Liver (tissue), 8 donors: ENCODE measurements at regions not wholly inside any gene's neighbourhood (a gene's known extent, or its start where the extent isn't known, plus 50 kb on each side); places are given as distances from the start of the nearest gene placed in this dataset.

ENCODE experiments used
- DNase-seq: peaks from one replicate; pipeline ENCODE4 v3.0.0-alpha.2; 2017; ENCODE audit warnings: low spot score
- H3K27ac ChIP-seq, 2 donors: one replicate each; pipeline ENCODE4 v1.7.0; 2013; ENCODE audit warnings: inconsistent platforms in 2 of 2, low read length in 2 of 2, control low read depth in 1 of 2, low read depth in 1 of 2, mild to moderate bottlenecking in 1 of 2
- H3K27me3 ChIP-seq, 4 donors: one replicate each; pipeline versions ENCODE4 v1.6.1 to v1.7.0; 2013; ENCODE audit warnings: low read length in 3 of 4, inconsistent platforms in 1 of 4, mild to moderate bottlenecking in 1 of 4, moderate library complexity in 1 of 4; ENCODE audit not compliant: control insufficient read depth in 4 of 4, insufficient read depth in 4 of 4
- H3K36me3 ChIP-seq, 4 donors: one replicate each; pipeline versions ENCODE4 v1.6.1 to v1.7.0; 2013; ENCODE audit warnings: low read length in 3 of 4, mild to moderate bottlenecking in 3 of 4, low read depth in 1 of 4, moderate library complexity in 1 of 4; ENCODE audit not compliant: control insufficient read depth in 4 of 4, insufficient read depth in 3 of 4
- H3K4me1 ChIP-seq, 4 donors: one replicate each; pipeline versions ENCODE4 v1.6.1 to v1.7.0; 2013; ENCODE audit warnings: low read length in 3 of 4, mild to moderate bottlenecking in 3 of 4, moderate library complexity in 1 of 4; ENCODE audit not compliant: control insufficient read depth in 4 of 4, insufficient read depth in 4 of 4
- H3K4me3 ChIP-seq, 3 donors: one replicate each; pipeline versions ENCODE4 v1.6.1 to v1.7.0; 2013; ENCODE audit warnings: low read length in 3 of 3, control low read depth in 1 of 3, low read depth in 1 of 3, mild to moderate bottlenecking in 1 of 3
- H3K9ac ChIP-seq, 2 donors: one replicate each; pipeline ENCODE4 v1.7.0; 2013; ENCODE audit warnings: low read length in 2 of 2, mild to moderate bottlenecking in 2 of 2, moderate library complexity in 2 of 2, control low read depth in 1 of 2, low read depth in 1 of 2
- H3K9me3 ChIP-seq, 4 donors: one replicate each; pipeline versions ENCODE4 v1.6.1 to v1.7.0; 2013; ENCODE audit warnings: low read length in 3 of 4; ENCODE audit not compliant: control insufficient read depth in 4 of 4
- EGR1 ChIP-seq, 2 donors: IDR thresholded peaks; 2 replicates each; pipeline ENCODE4 v1.6.1; 2016 to 2018; ENCODE audit warnings: antibody characterized with exemption in 2 of 2, low read depth in 2 of 2
- FOXA1 ChIP-seq: IDR thresholded peaks from 2 replicates; pipeline ENCODE4 v1.6.1; 2016; ENCODE audit warnings: antibody characterized with exemption
- FOXA2 ChIP-seq: IDR thresholded peaks from 2 replicates; pipeline ENCODE4 v1.6.1; 2016; ENCODE audit warnings: antibody characterized with exemption
- GABPA ChIP-seq, 2 donors: IDR thresholded peaks in 1 of 2; conservative IDR thresholded peaks in 1 of 2; 2 replicates each; pipeline ENCODE4 v1.6.1; 2016; ENCODE audit warnings: antibody characterized with exemption in 2 of 2, mild to moderate bottlenecking in 1 of 2, moderate library complexity in 1 of 2
- HNF4A ChIP-seq, 2 donors: conservative IDR thresholded peaks; 2 replicates each; pipeline ENCODE4 v1.6.1; 2016; ENCODE audit warnings: antibody characterized with exemption in 2 of 2, mild to moderate bottlenecking in 2 of 2
- HNF4G ChIP-seq: IDR thresholded peaks from 2 replicates; pipeline ENCODE4 v1.6.1; 2016; ENCODE audit warnings: antibody characterized with exemption
- JUND ChIP-seq, 2 donors: IDR thresholded peaks; 2 replicates each; pipeline ENCODE4 v1.6.1; 2016; ENCODE audit warnings: antibody characterized with exemption in 2 of 2
- NR2F2 ChIP-seq: IDR thresholded peaks from 2 replicates; pipeline ENCODE4 v1.6.1; 2016; ENCODE audit warnings: antibody characterized with exemption
- RAD21 ChIP-seq, 2 donors: IDR thresholded peaks; 2 replicates each; pipeline ENCODE4 v1.6.1; 2016; ENCODE audit warnings: antibody characterized with exemption in 2 of 2, mild to moderate bottlenecking in 2 of 2
- RXRA ChIP-seq, 2 donors: IDR thresholded peaks; 2 replicates each; pipeline ENCODE4 v1.6.1; 2017 to 2018; ENCODE audit warnings: antibody characterized with exemption in 2 of 2, mild to moderate bottlenecking in 1 of 2
- SP1 ChIP-seq: IDR thresholded peaks from 2 replicates; pipeline ENCODE4 v1.6.1; 2018; ENCODE audit warnings: antibody characterized with exemption, mild to moderate bottlenecking
- TAF1 ChIP-seq: conservative IDR thresholded peaks from 2 replicates; pipeline ENCODE4 v1.6.1; 2016; ENCODE audit warnings: antibody characterized with exemption, mild to moderate bottlenecking
- YY1 ChIP-seq: IDR thresholded peaks from 2 replicates; pipeline ENCODE4 v1.6.1; 2016; ENCODE audit warnings: antibody characterized with exemption, mild to moderate bottlenecking
- WGBS: extraction: QIAGEN DNeasy Blood & Tissue Kit; methylation state at CpG from one replicate; pipeline ENCODE4 v1.1.7; 2013; 5-methylcytosine and 5-hydroxymethylcytosine counted together
- TF ChIP-seq, protein P1 (sequence below): IDR thresholded peaks from 2 replicates; pipeline ENCODE4 v1.6.1; 2016; ENCODE audit warnings: antibody characterized with exemption
- TF ChIP-seq, protein P2 (sequence below): IDR thresholded peaks from 2 replicates; pipeline ENCODE4 v1.6.1; 2016; ENCODE audit warnings: antibody characterized with exemption
- TF ChIP-seq, protein P3 (sequence below): fragments of 150-350 bp; IDR thresholded peaks from 2 replicates; pipeline ENCODE4 v1.5.1; 2017; ENCODE audit warnings: improper control_type of control experiment, low read depth, low read length; ENCODE audit not compliant: missing input control
- TF ChIP-seq, protein P4 (sequence below): IDR thresholded peaks from 2 replicates; pipeline ENCODE4 v1.6.1; 2016; ENCODE audit warnings: antibody characterized with exemption
- TF ChIP-seq, protein P5 (sequence below): IDR thresholded peaks from 2 replicates; pipeline ENCODE4 v1.6.1; 2016; ENCODE audit warnings: antibody characterized with exemption, mild to moderate bottlenecking
- donor health status: healthy.
- donor health status: healthy.
- donor health status: healthy.
- donor health status: healthy.
- donor health status: healthy.

DNA sequence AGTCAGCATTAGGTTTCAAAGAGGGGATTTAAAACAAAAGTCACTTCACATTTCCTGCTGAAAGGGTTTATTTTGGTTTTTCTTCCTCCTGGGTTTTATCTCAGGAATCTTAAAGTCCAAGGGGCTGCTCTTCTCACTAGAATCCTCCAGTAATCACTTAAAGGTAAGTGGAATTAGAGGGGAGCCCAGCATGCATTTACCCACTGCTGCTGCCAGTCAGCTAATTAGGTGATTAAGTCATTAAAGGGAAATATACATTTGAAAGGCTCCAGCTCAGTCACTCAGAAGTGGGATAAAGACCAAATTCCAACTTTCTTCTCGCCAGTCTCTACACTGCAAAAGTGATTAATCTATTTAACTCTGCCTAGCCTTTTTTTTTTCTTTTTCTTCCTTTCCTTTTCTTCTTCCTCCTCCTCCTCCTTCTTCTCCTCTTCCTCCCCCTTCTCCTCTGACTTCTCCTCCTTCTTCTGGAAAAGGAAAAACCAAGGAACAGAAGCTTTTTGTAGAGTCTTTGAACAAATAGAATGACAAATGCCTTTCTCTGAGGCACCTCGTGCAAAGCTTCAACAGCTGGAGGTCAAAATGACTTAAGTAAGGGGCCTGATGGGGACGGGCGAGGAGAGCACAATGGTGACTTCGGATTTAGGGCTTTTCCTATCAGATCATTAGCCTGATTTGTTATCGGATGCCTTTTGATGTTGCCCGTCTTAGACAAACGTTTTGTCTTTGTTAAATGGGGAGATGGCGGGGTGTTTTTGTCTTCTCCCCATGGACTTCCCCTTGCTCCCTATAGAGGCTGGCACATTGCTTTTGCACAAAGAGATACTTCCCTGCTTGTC is 617.6 kb downstream of the IRX1 start:
- TF ChIP-seq HNF4G (no peak), NR2F2 (no peak), RAD21 (IDR thresholded peaks at IDR 0.05) (no peak), EGR1 (IDR thresholded peaks at IDR 0.05; ENCODE audit: low read depth in 2 of 2) (no peak), SP1 (no peak), JUND (IDR thresholded peaks at IDR 0.05) (no peak), GABPA (IDR thresholded peaks at IDR 0.05 in 1 of 2, conservative IDR thresholded peaks at IDR 0.05 in 1 of 2) (no peak), RXRA (IDR thresholded peaks at IDR 0.05) (no peak), FOXA2 (no peak), TAF1 (no peak)
- TF ChIP-seq, protein P1, sequence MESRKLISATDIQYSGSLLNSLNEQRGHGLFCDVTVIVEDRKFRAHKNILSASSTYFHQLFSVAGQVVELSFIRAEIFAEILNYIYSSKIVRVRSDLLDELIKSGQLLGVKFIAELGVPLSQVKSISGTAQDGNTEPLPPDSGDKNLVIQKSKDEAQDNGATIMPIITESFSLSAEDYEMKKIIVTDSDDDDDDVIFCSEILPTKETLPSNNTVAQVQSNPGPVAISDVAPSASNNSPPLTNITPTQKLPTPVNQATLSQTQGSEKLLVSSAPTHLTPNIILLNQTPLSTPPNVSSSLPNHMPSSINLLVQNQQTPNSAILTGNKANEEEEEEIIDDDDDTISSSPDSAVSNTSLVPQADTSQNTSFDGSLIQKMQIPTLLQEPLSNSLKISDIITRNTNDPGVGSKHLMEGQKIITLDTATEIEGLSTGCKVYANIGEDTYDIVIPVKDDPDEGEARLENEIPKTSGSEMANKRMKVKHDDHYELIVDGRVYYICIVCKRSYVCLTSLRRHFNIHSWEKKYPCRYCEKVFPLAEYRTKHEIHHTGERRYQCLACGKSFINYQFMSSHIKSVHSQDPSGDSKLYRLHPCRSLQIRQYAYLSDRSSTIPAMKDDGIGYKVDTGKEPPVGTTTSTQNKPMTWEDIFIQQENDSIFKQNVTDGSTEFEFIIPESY, result no peak
- TF ChIP-seq, protein P2, sequence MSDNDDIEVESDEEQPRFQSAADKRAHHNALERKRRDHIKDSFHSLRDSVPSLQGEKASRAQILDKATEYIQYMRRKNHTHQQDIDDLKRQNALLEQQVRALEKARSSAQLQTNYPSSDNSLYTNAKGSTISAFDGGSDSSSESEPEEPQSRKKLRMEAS, result no peak
- TF ChIP-seq, protein P3, sequence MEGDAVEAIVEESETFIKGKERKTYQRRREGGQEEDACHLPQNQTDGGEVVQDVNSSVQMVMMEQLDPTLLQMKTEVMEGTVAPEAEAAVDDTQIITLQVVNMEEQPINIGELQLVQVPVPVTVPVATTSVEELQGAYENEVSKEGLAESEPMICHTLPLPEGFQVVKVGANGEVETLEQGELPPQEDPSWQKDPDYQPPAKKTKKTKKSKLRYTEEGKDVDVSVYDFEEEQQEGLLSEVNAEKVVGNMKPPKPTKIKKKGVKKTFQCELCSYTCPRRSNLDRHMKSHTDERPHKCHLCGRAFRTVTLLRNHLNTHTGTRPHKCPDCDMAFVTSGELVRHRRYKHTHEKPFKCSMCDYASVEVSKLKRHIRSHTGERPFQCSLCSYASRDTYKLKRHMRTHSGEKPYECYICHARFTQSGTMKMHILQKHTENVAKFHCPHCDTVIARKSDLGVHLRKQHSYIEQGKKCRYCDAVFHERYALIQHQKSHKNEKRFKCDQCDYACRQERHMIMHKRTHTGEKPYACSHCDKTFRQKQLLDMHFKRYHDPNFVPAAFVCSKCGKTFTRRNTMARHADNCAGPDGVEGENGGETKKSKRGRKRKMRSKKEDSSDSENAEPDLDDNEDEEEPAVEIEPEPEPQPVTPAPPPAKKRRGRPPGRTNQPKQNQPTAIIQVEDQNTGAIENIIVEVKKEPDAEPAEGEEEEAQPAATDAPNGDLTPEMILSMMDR, result no peak
- TF ChIP-seq, protein P4, sequence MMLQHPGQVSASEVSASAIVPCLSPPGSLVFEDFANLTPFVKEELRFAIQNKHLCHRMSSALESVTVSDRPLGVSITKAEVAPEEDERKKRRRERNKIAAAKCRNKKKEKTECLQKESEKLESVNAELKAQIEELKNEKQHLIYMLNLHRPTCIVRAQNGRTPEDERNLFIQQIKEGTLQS, result no peak
- Histone ChIP-seq H3K27me3 (no peaks in the 10 kb centered on the region), H3K36me3 (no peaks in the 10 kb centered on the region), H3K9ac (no peak overlapping the region), H3K4me1 (no peaks in the 10 kb centered on the region), H3K27ac (no peak overlapping the region), H3K9me3 (peaks cover 0 to 2% (median 0%) of the 10 kb centered on the region in 4 donors), H3K4me3 (no peak overlapping the region)
- WGBS, result 18% methylated on average over 9 of the region's 9 CpGs
- no peak for DNase-seq

DNA sequence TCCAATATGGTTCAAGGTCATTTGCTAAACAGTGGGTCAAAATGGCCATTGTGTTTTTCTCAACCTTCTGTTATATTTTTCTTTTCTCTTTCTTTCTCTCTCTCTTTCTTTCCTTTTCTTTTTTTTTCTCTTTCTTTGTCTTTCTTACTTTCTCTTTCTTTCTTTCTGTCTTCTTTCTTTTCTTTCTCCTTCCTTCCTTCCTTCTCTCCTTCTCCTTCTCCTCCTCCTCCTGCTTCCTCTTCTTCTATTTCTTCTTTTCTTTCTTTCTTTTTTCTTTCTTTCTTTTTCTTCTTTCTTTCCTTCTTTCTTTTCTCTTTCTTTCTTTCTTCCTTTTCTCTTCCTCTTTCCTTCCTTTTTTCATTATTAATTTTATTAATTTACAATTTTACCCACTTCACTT is 619.5 kb downstream of the IRX1 start:
- no peak overlapping the region for H3K4me3 ChIP-seq
- H3K36me3 ChIP-seq, result no peaks in the 10 kb centered on the region
- peaks cover 0 to 3% (median 0%) of the 10 kb centered on the region in 4 donors for H3K9me3 ChIP-seq
- DNase-seq, result no peak
- no peak overlapping the region for H3K27ac ChIP-seq
- no peaks in the 10 kb centered on the region for H3K27me3 ChIP-seq
- H3K9ac ChIP-seq, result no peak overlapping the region
- no peaks in the 10 kb centered on the region for H3K4me1 ChIP-seq
- TF ChIP-seq RXRA (IDR thresholded peaks at IDR 0.05) (no peak), RAD21 (IDR thresholded peaks at IDR 0.05) (no peak), FOXA1 (no peak), TAF1 (no peak), JUND (IDR thresholded peaks at IDR 0.05) (no peak), SP1 (no peak), GABPA (IDR thresholded peaks at IDR 0.05 in 1 of 2, conservative IDR thresholded peaks at IDR 0.05 in 1 of 2) (no peak), FOXA2 (no peak), YY1 (no peak), HNF4A (conservative IDR thresholded peaks at IDR 0.05) (no peak), HNF4G (no peak), EGR1 (IDR thresholded peaks at IDR 0.05; ENCODE audit: low read depth in 2 of 2) (no peak), NR2F2 (no peak)
- TF ChIP-seq, protein P4, result no peak
- TF ChIP-seq, protein P2, result no peak
- TF ChIP-seq, protein P3, result no peak
- TF ChIP-seq, protein P5, sequence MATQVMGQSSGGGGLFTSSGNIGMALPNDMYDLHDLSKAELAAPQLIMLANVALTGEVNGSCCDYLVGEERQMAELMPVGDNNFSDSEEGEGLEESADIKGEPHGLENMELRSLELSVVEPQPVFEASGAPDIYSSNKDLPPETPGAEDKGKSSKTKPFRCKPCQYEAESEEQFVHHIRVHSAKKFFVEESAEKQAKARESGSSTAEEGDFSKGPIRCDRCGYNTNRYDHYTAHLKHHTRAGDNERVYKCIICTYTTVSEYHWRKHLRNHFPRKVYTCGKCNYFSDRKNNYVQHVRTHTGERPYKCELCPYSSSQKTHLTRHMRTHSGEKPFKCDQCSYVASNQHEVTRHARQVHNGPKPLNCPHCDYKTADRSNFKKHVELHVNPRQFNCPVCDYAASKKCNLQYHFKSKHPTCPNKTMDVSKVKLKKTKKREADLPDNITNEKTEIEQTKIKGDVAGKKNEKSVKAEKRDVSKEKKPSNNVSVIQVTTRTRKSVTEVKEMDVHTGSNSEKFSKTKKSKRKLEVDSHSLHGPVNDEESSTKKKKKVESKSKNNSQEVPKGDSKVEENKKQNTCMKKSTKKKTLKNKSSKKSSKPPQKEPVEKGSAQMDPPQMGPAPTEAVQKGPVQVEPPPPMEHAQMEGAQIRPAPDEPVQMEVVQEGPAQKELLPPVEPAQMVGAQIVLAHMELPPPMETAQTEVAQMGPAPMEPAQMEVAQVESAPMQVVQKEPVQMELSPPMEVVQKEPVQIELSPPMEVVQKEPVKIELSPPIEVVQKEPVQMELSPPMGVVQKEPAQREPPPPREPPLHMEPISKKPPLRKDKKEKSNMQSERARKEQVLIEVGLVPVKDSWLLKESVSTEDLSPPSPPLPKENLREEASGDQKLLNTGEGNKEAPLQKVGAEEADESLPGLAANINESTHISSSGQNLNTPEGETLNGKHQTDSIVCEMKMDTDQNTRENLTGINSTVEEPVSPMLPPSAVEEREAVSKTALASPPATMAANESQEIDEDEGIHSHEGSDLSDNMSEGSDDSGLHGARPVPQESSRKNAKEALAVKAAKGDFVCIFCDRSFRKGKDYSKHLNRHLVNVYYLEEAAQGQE, result no peak
